ENCODE measurements at regions not wholly inside any gene's neighbourhood (a gene's known extent, or its start where the extent isn't known, plus 50 kb on each side); places are given as distances from the start of the nearest gene placed in this dataset.
"Not testable (repeated sequence)": the region's sequence is repeated elsewhere in the genome, so short reads cannot be mapped to it uniquely, and the experiment has no call there.

DNA sequence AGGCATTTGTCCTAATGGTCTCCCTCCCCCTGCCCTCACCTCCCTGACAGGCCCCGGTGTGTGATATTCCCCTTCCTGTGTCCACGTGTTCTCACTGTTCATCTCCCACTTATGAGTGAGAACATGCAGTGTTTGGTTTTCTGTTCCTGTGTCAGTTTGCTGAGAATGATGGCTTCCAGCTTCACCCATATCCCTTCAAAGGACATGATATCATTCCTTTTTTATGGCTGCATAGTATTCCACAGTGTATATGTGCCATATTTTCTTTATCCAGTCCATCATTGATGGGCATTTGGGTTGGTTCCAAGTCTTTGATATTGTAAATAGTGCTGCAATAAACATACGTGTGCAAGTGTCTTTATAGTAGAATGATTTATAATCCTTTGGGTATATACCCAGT lies 187.0 kb downstream of the CSNK1G3 start:
- DNase-seq (ENCODE audit: low read depth in 4 of 4, low spot score in 1 of 4), result not testable (repeated sequence)

GRCh38 chr5:123696921-123697341 lies 185.0 kb downstream of the CSNK1G3 start:
- DNase-seq (ENCODE audit: low read depth in 4 of 4, low spot score in 1 of 4), result no peak

GRCh38 chr5:123690821-123691220 lies 178.8 kb downstream of the CSNK1G3 start:
- no peak for DNase-seq (ENCODE audit: low read depth in 4 of 4, low spot score in 1 of 4)

GRCh38 chr5:123681061-123681460 lies 169.1 kb downstream of the CSNK1G3 start:
- no peak for DNase-seq (ENCODE audit: low read depth in 4 of 4, low spot score in 1 of 4)

- DNase-seq (ENCODE audit: low read depth in 4 of 4, low spot score in 1 of 4), result no peak
These were observed 161.1 kb downstream of the CSNK1G3 start for GRCh38 chr5:123673107-123673506.

DNA sequence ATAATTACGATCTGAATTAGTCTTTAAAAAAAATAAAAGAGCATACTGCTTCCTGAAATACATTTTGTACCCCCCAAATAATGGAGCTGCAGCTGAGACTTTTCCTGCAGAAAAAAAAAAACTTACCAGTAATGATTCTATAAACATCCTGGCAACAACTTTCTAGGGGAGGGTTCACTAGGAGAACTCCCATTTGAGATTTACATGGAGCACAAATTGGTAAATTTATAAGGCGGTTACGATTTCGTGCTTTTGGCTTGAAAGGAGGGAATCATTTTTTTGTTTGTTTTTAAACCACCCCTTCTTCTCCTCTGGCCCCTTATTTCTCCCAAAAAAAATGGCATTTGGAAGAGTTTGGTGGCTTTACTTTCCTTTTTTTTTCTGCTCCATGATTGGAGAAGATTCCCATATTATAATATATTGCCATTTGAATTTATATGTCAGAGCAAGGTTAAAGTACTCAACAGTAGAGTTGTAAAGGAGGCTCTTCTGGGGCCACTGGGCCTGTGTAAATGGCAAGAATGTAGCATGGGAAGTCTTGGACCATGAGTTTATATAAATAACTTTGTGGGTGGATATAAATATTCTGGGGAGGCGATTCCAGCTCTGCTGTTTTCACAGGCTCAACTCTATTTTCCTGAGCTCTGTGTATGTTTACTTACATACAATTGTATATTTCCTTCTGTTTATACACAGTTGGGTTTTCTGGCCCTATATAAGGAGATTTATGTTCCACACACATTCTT lies 159.9 kb downstream of the CSNK1G3 start:
- no peak for DNase-seq (ENCODE audit: low read depth in 4 of 4, low spot score in 1 of 4)

GRCh38 chr5:123671042-123671441 lies 159.1 kb downstream of the CSNK1G3 start:
- DNase-seq (ENCODE audit: low read depth in 4 of 4, low spot score in 1 of 4), result peak in 3 of 4 experiments; percentile 6 to 20 (median 11)
